GM06990 (cell line): ENCODE measurements at regions not wholly inside any gene's neighbourhood (a gene's known extent, or its start where the extent isn't known, plus 50 kb on each side); places are given as distances from the start of the nearest gene placed in this dataset.

Experiments used
- DNase-seq: peaks from one replicate; pipeline ENCODE4 v3.0.0-alpha.2; 2011; ENCODE audit not compliant: insufficient read length; ENCODE audit errors: extremely low read depth
- H3K27me3 ChIP-seq: replicated peaks from 2 replicates; pipeline ENCODE4 v1.6.0; 2011; ENCODE audit warnings: low read length; ENCODE audit not compliant: control insufficient read depth, insufficient read depth
- H3K36me3 ChIP-seq: 2 replicates; pipeline ENCODE4 v1.5.1; 2011; ENCODE audit warnings: low read length; ENCODE audit not compliant: control insufficient read depth, insufficient read depth
- H3K4me3 ChIP-seq: replicated peaks from 2 replicates; pipeline ENCODE4 v1.5.1; 2011; ENCODE audit warnings: low read depth, mild to moderate bottlenecking, control low read depth, low read length
- CTCF ChIP-seq: IDR thresholded peaks from 2 replicates; pipeline ENCODE4 v1.5.1; 2011; ENCODE audit warnings: low read length, control low read depth, mild to moderate bottlenecking, inconsistent platforms; ENCODE audit not compliant: insufficient read depth, poor library complexity, severe bottlenecking

GRCh38 chr13:19056984-19057490, 124.6 kb downstream of the TUBA3C start:
- Histone ChIP-seq H3K4me3 (no peak overlapping the region), H3K36me3 (no peaks in the 10 kb centered on the region), H3K27me3 (no peaks in the 10 kb centered on the region)
- no peak for DNase-seq
- no peak for TF ChIP-seq CTCF

GRCh38 chr13:19056355-19056880, 125.2 kb downstream of the TUBA3C start:
- no peaks in the 10 kb centered on the region for H3K36me3 ChIP-seq
- H3K27me3 ChIP-seq = no peaks in the 10 kb centered on the region
- no peak for TF ChIP-seq CTCF
- no peak overlapping the region for H3K4me3 ChIP-seq
- DNase-seq = no peak

GRCh38 chr13:19055611-19056010, 126.0 kb downstream of the TUBA3C start:
- TF ChIP-seq CTCF = no peak
- no peaks in the 10 kb centered on the region for H3K27me3 ChIP-seq
- H3K4me3 ChIP-seq = no peak overlapping the region
- H3K36me3 ChIP-seq = no peaks in the 10 kb centered on the region
- DNase-seq = no peak

GRCh38 chr13:19053561-19053960, 128.1 kb downstream of the TUBA3C start:
- H3K4me3 ChIP-seq = no peak overlapping the region
- TF ChIP-seq CTCF = no peak
- DNase-seq = no peak
- H3K36me3 ChIP-seq = no peaks in the 10 kb centered on the region
- no peaks in the 10 kb centered on the region for H3K27me3 ChIP-seq

GRCh38 chr13:19052931-19053330, 128.7 kb downstream of the TUBA3C start:
- no peak for DNase-seq
- TF ChIP-seq CTCF = no peak
- no peaks in the 10 kb centered on the region for H3K36me3 ChIP-seq
- H3K4me3 ChIP-seq = no peak overlapping the region
- H3K27me3 ChIP-seq = no peaks in the 10 kb centered on the region

GRCh38 chr13:19052180-19052579, 129.4 kb downstream of the TUBA3C start:
- Histone ChIP-seq H3K36me3 (no peaks in the 10 kb centered on the region), H3K27me3 (no peaks in the 10 kb centered on the region), H3K4me3 (no peak overlapping the region)
- DNase-seq = no peak
- no peak for TF ChIP-seq CTCF
